ENCODE measurements at regions not wholly inside any gene's neighbourhood (a gene's known extent, or its start where the extent isn't known, plus 50 kb on each side); places are given as distances from the start of the nearest gene placed in this dataset.

DNA sequence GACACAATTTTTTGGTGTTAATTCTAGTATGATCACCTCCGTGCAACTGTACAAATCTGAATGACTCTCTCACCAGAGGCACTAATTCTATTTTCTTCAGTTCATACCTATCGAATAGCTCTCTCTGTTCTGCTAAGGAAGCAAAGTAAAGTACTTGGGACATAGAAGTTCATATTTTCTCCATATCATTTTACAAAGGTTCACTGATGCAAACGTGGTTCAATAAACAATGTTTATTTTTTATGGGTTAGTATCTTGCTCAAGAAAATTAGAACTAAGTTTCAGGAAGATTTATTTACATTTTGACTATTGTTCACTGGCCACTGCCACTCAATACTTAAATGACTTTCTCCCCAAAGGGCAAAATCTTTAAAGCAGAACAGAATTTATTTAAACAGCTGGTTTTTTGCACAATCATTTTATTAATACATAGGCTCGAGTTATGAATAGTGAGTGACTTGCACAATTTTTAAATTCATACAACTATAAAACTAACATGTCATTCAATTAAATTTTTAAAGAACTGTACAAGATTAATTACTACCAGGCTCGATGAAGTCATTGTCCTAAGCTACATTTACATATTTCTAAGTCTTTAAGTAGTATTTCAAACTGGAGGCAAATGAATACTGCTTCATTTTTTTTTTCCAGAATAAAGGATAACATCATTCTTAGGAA is 255.8 kb downstream of the C16orf95 start:
- TF ChIP-seq FOXP2 (optimal IDR thresholded peaks at IDR 0.05; ENCODE audit: borderline replicate concordance, extremely low read depth, extremely low read length, insufficient read depth) (no peak), REST (IDR thresholded peaks at IDR 0.05; ENCODE audit: insufficient read depth in 1 of 2, low read depth in 2 of 2, low read length in 2 of 2) (no peak), TAF1 (IDR thresholded peaks at IDR 0.05; ENCODE audit: borderline replicate concordance, insufficient read depth, low read length) (no peak), POLR2AphosphoS5 (IDR thresholded peaks at IDR 0.05; ENCODE audit: low read depth, low read length) (no peak)
